GM18507 (cell line): ENCODE measurements at regions not wholly inside any gene's neighbourhood (a gene's known extent, or its start where the extent isn't known, plus 50 kb on each side); places are given as distances from the start of the nearest gene placed in this dataset.
"Not testable (repeated sequence)": the region's sequence is repeated elsewhere in the genome, so short reads cannot be mapped to it uniquely, and the experiment has no call there.

Experiments
- DNase-seq: peaks from one replicate; pipeline ENCODE4 v3.0.0; 2011; ENCODE audit warnings: low read depth; ENCODE audit not compliant: insufficient read length; ENCODE audit errors: extremely low spot score
- FAIRE-seq: peaks from 2 replicates; lab custom pipeline; 2011; peaks lifted over from hg19 to GRCh38; lab: Jason Lieb, UNC

DNA sequence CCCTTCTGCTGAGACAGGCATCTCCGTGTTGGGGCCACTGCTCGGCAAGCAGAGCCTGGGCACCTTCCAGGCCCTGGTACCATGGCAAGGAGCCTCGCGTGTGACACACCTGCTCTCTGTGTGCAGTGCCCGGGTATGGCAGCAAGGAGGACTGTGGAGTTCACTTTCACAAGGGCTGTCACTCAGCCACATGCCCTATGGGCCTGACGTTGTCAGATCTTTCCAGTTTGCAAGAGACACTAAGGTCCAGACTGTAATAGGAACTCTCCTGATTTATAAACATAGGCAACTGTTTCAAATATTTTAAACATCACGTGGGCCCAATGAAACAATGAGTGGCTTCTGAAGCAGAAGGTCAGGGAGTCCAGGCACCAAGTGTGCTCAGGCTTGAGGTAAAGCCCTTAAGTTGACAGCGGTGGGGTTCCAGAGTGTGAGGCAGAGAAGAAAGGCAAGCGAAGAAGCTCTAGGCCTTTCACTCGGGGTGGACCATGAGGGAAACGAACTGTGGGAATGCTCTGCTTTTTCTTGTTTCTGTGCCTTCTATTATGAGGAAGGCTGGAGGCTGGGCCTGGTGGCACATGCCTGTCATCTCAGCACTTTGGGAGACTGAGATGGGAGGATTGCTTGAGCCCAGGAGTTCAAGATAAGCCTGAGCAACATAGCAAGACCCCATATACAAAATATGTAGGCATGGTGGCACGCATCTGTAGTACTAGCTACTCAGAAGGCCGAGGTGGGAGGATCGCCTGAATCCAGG, 108.6 kb upstream of the TRIM2 start:
- DNase-seq (no peak), FAIRE-seq (no peak)

DNA sequence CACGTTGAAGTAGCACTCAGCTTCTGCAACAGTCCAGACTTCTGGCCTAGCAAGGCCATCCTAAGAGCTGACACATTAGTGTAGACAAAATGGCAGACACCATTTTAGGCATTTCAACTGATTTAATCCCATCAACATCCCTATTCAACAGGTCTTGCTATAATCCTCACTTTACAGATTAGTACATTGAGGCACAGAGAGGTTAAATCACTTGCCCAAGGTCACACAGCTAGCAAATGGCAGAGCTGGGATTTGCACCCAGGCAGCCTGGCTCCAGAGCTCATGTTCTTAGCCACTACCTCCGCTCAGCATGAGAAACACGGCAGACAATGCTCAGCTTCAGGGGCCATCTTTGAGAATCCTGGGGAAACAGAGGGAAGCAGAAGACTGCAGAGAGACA, 107.9 kb upstream of the TRIM2 start:
- FAIRE-seq = no peak
- DNase-seq = no peak

DNA sequence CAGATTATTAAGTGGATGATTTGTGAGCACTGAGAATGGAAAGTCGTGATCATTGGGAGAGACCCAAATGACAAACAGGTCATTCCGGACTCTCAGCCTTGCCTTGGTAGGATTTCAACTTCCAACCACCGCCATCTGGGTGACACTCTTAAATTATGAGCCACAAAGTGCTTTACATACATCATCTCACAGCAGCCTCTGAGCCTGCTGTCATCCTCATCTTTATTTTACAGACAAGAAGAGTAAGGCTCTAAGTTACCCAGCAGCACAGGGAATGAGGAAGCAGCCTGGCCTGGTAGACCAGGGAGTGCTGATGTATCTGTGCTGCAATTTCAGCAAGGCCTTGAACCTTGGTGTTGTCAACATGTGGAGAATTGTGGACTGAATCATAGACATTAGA, 105.8 kb upstream of the TRIM2 start:
- DNase-seq (no peak), FAIRE-seq (no peak)

DNA sequence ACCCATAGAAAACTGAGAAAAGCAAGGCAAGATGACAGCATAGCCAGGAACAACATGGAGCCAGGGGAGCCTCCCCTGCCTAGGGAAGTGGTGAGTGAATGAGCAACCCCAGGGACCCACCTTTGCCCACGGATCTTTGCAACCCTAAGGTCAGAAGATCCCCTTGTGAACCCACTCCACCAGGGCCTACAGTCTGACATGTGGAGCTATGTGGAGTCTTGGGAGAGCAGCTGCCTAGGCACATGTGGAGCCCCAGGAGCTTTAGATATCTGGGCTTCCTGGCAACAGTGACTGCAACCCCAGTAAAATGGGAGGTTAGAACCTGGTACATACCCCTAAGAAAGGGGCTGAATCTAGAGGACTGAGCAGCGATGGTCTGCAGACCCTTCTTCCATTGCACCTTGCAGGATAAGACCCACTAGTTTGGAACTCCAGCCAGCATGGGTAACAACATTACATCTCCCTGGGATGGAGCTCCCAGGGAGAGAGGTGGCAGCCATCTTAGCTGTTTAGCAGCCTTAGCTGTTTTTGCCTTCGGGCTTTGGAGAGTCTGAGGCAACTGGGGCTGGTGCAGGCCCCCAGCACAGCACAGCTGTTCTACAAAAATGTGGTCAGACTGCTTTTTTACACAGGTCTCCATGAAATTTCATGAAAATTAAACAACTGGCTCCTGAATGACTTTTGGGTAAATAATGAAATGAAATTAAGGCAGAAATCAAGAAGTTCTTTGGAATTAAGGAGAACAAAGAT, 104.7 kb upstream of the TRIM2 start:
- FAIRE-seq (no peak), DNase-seq (no peak)

DNA sequence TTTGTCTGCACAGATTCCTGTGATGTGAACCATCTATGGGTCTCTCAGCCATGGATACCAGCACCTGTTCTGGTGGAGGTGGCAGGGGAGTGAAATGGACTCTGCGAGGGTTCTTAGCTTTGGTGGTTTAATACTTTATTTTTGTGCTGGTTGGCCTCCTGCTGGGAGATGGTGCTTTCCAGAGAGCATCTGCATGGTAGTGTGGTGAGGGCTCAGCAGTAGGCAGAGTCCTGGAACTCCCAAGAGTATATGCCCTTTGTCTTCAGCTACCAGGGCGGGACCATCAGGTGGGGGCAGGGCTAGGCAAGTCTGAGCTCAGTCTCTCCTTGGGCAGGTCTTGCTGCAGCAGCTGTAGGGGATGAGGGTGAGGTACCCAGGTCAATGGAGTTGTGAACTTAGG, 97.5 kb upstream of the TRIM2 start:
- not testable (repeated sequence) for FAIRE-seq, DNase-seq

GRCh38 chr4:153107246-153107645, 97.0 kb upstream of the TRIM2 start:
- FAIRE-seq (no peak), DNase-seq (no peak)

GRCh38 chr4:153109296-153109849, 94.9 kb upstream of the TRIM2 start:
- DNase-seq (no peak), FAIRE-seq (no peak)

DNA sequence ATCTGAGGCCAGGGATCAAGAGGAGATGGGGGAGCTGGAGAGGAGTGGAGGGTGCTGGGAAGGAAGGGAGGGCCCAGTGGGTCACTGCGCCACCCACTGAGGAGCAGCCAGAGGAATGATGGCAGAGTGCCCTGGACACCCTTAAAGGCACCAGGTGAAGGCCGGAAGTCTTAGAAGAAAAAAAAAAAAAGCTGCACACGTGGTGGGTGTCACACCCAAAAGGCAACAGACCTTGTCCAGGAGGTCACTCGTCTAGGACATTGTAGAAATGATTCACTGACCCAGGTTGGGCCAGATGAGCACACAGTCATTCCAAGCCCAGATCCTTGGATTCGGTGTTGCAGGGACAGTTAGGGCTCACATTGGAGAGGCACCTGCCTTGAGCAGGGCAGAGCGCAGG, 93.5 kb upstream of the TRIM2 start:
- DNase-seq = no peak
- no peak for FAIRE-seq

DNA sequence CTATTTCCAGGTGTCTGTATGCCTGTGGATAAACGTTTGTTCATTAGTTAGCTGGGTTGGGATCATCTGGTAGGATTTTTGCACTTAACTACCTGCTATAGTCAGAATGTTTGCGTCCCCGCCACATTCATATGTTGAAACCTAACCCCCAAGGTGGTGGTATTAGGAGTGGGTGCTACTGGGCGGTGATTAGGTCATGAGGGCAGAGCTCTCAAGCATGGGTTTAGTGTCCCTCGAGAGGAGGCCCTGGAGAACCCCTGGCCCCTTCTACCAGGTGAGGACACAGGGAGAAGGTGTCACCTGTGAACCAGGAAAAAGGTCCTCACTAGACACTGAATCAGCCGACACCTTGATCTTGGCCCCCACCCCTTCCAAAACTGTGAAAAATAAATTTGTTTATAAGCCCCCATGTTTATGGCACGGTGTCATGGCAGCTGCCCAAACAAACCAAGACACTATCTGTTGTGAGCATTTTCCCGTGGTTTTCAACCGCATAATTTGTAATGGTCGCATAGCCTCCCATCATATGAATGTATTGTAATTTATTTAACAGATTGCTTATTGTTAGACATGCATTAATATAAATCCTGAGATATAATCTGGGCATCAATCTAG, 92.7 kb upstream of the TRIM2 start:
- FAIRE-seq (no peak), DNase-seq (no peak)

- FAIRE-seq = no peak
- no peak for DNase-seq
Observed at GRCh38 chr4:153112041-153112441, 92.2 kb upstream of the TRIM2 start.

DNA sequence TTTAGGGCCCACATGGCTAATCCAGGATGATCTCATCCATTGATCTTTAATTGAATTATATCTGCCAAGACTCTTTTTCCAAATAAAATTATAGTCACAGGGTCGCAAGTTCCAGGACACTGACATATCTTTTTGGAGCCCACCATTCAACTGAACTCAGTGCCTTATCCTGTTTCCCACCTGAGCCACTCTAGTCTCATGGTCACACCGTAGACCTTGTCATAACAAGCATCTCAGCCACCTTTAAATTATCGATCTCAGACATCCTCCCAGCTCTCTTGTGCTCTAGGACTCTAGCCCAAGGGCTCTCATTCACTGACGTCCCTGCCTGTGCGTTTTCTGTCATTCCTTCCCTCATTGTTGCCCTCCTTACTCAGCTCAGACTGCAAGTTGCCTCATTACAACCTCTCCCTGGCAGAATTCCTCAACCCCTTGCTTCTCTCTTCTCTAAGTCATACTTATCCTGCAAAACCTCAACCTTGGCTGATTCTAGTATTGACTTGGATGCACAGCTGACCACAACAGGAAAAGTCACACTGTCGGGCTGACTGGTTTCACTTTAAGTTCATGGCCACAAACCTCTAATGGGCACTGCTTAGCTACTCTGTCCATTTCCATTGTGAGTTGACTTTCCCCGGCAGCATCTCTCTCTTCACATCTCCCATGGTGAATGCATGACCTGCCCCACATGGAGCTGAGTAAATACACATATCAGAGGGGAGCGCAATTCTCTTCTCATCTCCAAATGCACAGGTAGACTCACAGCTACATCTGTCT, 91.0 kb upstream of the TRIM2 start:
- DNase-seq = no peak
- FAIRE-seq = peak; percentile 56

DNA sequence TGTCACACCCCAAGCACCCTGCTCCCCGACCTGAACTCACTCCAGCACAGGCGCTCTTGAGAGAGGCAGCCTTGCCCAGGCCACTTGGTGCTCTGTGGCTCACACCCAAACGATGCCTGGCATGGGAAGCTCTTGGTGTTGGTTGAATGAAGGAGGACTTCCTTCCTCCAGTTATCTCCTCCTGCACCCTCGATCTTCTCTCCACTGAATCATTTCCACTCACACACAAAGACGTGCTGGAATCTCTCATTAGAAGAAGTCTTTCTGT, 90.5 kb upstream of the TRIM2 start:
- DNase-seq (no peak), FAIRE-seq (no peak)

DNA sequence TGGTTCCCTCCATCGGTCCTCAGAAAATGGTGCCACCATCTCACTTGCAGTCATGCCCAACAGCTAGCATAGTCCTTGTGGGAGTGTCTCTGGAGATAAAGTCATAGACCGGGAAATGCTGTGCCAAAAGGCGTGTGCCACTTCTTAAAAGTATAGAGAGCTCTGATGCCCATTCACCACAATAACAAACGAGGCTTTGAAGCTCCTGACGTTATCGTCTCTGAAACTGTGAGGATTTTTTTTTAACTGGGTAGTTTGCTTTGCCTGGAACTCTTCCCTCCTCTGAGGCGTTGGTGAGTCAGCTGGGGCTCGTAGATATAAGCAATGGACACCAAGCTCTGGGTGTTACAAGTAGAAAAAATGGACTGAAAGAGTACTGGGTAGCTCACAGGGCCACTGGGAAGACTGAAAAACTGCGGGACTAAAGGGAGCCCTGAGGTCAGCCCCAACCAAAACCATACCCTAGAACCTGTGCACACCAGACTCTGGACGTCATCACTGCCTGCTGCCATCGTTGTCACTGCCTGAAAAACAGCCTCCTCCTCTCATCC, 89.4 kb upstream of the TRIM2 start:
- no peak for DNase-seq
- FAIRE-seq = no peak

DNA sequence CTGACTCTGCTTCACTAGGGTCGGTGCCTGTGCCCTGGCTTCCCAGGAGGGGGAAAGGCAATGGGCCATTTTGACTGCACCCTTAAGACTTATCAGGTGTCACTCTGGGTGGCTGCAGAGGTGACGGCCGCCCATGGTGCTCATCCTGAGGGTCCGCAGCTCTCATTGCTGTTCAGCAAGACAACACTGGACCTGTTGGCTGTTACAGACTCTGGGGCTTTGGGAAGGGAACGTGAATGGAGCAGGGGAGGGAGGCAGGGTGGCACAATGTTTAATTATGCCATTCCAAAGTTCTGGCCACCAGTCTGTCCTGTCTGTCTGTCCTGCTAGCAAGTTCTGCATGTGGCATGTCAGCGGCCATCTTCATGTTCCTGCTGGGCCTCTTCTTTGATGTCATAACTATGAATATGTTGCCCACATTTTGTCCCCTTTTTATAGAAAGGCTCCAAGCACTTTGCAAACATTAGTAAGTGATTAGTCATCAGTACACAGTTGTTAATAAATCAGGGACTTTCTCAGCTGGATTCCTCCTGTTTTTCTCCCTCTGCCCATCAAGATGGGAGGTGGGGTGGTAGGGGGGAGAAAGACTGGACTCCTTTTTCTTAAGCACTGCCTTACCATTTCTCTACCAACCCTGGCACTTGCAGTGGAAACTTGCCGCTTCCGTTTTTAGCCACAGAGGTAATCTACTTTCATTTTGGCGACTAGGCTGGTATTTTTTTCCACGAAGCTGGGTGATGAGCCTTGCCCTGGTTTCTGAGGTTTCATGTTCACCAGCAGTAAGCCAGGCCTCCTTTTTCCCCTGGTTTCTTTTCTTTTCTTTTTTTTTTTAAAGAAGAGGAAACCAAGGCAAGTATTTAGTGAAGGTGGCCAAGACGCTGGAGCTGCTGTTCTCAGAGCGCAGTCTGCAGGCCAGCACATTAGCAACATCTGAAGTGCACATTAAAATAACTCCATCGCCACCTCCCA, 88.6 kb upstream of the TRIM2 start:
- FAIRE-seq = peak; percentile 89
- peak; percentile 14 for DNase-seq

DNA sequence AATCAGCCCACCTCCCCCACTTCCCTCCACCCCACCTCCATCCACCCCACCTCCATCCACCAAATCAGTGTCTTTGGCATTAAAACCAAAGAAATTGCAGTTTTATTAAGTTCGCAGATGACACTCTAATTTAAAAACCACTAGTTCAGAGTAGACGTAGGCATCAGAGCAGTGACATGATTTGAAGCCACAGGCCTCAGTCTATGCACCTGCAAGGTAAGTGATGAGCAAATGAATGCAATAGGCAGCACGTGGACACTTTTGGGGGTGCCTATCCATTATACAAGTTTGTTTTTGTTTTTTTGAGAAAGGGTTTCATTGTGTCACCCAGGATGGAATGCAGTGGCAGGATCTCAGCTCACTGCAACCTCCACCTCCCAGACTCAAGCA, 88.0 kb upstream of the TRIM2 start:
- FAIRE-seq = no peak
- DNase-seq = no peak

DNA sequence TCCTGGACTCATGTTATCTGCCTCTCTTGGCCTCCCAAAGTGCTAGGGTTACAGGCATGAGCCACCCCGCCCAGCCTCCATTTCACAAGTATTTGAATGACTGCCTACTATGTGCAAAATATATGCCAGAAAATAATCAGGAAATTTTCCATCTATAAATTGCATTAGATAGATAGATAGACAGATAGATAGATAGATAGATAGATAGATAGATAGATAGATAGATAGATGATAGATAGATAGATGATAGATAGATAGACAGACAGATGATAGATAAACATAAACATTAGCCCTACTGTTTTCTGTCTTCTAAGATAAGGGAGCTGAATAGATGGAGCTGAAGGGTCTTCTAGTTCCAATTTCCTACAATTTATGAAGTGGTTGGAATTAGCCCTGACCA, 87.4 kb upstream of the TRIM2 start:
- DNase-seq = no peak
- FAIRE-seq = no peak

DNA sequence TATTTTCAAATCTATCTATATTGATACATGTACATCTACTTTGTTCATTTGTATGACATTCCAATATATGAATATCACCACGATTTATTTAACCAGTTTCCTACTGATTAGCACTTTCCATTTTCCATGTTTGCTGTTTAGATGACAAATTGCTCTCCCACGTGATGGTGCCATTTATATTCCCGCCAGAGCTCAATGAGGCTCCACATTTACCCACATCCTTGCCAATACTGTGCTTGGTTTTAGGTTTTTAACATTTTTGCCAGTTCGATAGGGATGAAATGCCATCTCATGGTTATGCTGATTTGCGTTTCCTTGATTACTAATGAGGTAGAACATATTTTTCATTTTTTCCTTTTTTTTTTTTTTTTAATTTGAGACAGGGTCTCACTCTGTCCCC, 86.7 kb upstream of the TRIM2 start:
- FAIRE-seq = no peak
- DNase-seq = no peak

DNA sequence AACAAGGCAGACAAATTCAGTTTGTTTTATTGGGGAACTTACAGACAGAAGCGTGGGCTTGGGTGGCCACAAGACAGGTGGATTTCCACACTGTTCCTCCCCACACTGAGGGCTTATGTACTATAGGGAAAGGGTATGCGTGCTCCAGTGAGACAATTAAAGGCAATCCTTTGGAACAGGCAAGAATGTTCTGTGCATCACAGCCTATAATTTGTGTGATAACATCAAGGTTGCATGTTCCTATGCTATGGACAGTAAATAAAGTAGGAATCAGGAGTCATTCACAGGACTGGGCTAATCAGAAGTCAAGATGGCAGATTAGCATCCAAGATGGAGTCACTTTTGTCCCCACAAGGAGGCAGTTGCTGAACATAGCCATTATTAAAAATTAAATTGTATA, 84.6 kb upstream of the TRIM2 start:
- DNase-seq = no peak

GRCh38 chr4:153120235-153120634, 84.0 kb upstream of the TRIM2 start:
- DNase-seq (no peak), FAIRE-seq (no peak)

More for the DNA sequence above, 84.6 kb upstream of the TRIM2 start:
- FAIRE-seq = no peak
